M059J (cell line): ENCODE measurements at regions not wholly inside any gene's neighbourhood (a gene's known extent, or its start where the extent isn't known, plus 50 kb on each side); places are given as distances from the start of the nearest gene placed in this dataset.
"Not testable (repeated sequence)": the region's sequence is repeated elsewhere in the genome, so short reads cannot be mapped to it uniquely, and the experiment has no call there.

Experiments
- DNase-seq: peaks from one replicate; pipeline ENCODE4 v3.0.0-alpha.2; 2012; ENCODE audit warnings: low read depth

DNA sequence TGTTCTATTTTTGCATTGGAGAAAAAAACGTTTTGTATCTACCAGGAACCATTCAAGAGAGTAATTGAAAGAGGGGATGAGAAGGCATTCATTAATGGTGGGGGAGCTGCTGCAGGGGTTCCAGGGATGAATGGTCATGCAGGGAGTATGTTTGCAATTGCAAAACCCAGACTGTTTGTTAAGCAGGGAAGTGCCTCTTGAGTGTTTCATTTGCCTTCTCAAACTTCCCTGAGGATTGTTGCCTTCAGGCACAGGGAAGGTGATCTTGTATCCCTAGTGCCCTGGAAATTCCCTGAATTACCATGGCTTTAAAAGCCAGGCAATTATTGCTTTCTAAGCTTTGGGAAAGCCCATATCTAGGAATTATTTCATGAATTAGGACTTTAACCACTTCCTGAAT is 172.7 kb upstream of the NLGN4Y start:
- DNase-seq = no peak

- DNase-seq = no peak
Observed at GRCh38 chrY:14356154-14356553, 168.2 kb upstream of the NLGN4Y start.

DNA sequence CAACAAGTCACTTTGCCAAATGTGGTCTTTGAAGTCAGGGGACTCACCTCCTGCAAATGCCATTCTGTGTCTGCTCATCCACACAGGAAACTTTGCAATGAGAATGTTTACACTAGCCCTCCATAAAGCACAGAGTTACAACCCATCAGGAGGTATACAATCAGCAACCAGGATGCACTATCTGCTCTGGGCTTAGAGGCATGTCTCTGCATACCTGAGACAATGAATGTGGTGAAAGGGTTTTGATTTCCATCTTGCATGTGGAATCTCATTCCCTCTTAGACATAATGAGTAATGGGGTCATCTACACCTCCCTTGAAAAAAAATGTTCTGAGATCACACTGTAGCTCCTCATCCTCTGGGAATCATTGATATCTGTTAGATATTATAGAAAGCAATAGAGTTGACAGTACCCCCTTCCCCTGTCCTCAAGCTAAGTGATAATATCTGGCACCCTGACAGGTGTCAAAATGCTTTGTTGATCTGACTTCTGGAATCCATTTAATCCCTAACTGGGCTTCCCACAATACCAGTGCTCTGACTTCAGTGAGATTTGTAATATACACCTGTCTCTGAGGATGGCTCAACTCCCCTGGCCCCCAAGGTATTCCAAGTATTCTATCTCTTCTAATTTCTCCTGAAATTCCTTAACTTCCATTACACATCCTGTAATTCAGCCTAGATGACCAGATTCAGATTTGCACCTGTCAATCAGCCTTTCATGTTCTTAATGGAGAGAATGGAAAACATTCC is 163.4 kb upstream of the NLGN4Y start:
- DNase-seq = no peak

DNA sequence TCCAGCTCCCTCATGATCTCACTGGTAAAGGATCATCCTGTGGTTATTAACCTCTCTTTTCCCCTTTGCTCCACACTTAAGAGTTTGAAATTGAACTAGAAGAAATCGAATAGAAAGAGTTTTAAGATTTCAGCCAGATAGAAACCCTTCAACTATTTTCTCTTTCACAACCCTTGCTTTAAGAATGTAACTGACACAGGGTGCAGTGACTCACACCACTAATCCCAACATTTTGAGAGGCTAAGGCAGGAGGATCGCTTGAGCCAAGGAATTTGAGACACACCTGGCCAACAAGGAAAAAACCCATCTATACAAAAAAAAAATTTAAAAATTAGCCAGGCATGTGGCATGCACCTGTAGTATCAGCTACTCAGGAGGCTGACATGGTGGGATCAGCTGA is 150.7 kb upstream of the NLGN4Y start:
- no peak for DNase-seq

DNA sequence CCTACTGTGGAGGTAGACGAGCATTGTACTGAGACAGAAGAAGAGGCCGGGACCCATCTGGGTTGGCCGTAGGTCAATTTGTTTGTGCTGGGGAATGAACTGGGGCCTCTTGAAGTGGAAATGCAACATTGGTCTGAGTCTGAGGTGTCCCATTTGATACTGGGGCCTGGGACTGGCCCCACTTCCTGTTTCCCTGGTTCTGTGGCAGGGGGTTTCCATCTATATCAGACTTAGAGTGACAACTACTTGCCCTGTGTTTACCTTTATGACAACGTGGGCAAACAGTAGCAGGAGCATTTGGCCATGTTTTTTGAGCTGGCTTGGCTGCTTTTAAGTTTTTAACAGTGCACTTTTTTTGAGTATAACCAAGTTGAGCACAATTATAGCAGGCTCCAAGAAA is 146.1 kb upstream of the NLGN4Y start:
- DNase-seq = no peak

- not testable (repeated sequence) for DNase-seq
Observed at GRCh38 chrY:14410549-14411030, 113.7 kb upstream of the NLGN4Y start.

- DNase-seq = no peak
Observed at GRCh38 chrY:14411334-14411733, 113.0 kb upstream of the NLGN4Y start.

DNA sequence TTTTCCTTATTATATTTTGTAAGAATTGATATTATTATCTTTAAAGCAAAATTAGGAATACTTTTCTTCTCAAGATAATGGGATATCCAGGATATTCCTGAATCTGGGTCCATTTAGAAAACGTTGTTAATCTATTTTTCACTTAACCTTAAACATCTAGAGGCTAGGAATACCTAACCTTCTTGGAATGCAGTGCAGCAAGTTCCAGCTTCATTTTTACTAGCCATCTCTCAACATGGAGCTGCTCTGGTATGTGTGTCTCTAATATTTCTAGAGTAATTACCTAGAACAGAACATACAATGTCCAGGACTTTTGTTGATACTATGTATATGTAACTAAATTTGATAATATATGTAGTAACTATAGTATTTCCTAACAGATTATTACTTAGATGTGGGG is 87.8 kb upstream of the NLGN4Y start:
- no peak for DNase-seq

DNA sequence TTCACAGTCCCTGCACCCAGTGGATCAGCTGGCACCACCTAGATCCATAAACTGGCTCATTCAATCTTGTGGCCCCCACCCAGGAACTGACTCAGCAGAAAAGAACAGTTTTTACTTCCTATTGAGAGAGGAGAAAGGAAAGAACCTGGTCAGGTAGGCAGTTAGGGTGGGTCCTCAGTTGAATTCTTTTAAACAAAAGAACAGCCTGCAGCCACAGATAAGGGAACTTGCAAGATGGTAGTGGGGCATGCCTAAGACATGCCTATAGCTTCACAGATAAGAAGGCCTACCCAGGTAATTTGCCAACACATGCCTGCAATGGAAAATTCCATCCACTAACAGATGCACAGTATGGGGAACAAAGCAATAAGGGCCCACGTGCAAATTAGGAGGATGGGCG is 86.7 kb upstream of the NLGN4Y start:
- no peak for DNase-seq

DNA sequence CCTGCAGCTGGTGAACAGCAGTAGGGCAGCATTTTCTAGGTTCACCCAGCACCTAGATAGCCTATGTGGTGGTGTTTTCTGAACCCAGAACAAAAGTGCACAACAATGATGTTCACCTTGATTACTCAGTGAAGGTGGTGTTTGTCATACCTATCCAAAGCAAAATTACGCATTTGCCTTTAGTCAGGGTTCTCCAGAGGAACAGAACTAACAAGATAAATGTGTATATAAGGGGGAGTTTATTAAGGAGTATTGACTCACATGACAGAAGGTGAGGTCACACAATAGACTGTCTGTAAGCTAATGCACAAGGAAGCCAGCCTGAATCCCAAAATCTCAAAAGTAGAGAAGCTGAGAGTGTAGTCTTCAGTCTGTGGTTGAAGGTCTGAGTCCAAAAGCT is 85.9 kb upstream of the NLGN4Y start:
- no peak for DNase-seq

- no peak for DNase-seq
Observed at GRCh38 chrY:14444550-14444949, 79.8 kb upstream of the NLGN4Y start.

GRCh38 chrY:14468151-14468683 is 56.1 kb upstream of the NLGN4Y start:
- DNase-seq = no peak

DNA sequence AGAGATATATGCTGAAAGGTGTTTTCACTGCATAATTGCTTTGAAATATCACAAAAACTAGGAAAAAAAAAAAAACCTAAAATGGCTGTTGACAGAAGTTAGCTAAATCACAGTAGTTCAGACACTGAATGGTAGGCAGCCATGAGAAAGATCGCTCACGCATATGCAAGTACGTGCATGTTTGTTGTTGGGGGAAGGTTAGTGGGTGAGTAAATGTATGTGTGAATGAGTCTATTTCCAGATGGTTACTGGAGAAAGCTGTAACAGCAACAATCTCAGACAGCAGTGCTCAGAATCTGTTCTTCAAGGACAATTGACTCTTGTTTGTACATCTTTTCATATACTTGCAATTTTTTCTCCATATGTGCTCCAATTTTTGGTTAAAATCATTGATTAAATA is 51.9 kb upstream of the NLGN4Y start:
- no peak for DNase-seq

DNA sequence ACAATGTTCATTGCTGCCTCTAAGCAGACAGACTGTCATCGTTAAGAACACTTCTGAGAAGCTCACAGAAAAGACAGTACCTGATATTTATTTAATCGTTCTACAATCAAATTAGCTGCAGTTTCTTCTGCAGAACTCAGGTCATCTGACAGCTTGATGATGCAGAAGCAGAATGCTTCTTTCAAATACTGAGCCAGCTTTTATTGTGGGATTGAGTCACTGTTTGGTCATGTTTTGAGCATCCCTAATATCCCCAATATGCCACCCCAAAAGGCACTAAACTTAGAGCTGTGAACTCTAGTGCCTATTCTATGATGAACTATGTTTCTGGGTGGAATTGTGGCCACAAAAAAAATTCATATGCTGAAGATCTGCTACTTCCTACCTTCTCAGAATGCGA is 51.0 kb upstream of the NLGN4Y start:
- DNase-seq = no peak
